IMR-90 (cell line): ENCODE measurements at regions not wholly inside any gene's neighbourhood (a gene's known extent, or its start where the extent isn't known, plus 50 kb on each side); places are given as distances from the start of the nearest gene placed in this dataset.

Experiments
- ATAC-seq: fragments of 200-7000 bp; cut with Tn5 transposase; 2 replicates; pipeline ENCODE4 v1.9.1; 2020; ENCODE audit warnings: low read depth, mild to moderate bottlenecking, moderate library complexity
- BruUV-seq: library from RNA; stranded (reverse); fragments of 400-500 nt; replicated peaks from 2 replicates; lab custom pipeline; 2021; lab: Mats Ljungman, UMichigan
- CTCF ChIA-PET: fragments of 300-600 bp; formaldehyde crosslinking; extraction: SDS; loops from one replicate; lab custom pipeline; 2021; ENCODE audit warnings: antibody characterized with exemption; lab: Yijun Ruan, JAX
- POLR2A ChIA-PET: fragments of 300-600 bp; sonication (Branson Sonifier 250); formaldehyde crosslinking; loops from one replicate; lab custom pipeline; 2022; ENCODE audit warnings: antibody characterized with exemption; ENCODE audit not compliant: unreplicated experiment; lab: Charles Lee
- DNase-seq: peaks from one replicate; pipeline ENCODE4 v3.0.0; 2013
- H2AFZ ChIP-seq: replicated peaks from 2 replicates; pipeline ENCODE3; 2013; ENCODE audit warnings: low read length, mild to moderate bottlenecking; ENCODE audit not compliant: poor library complexity
- H2AK5ac ChIP-seq: 2 replicates; pipeline ENCODE4 v1.6.1; 2013; ENCODE audit warnings: low read depth, low read length, inconsistent platforms
- H2AK9ac ChIP-seq: replicated peaks from 2 replicates; pipeline ENCODE3; 2013; ENCODE audit warnings: mild to moderate bottlenecking, low read depth, low read length, moderate library complexity; ENCODE audit not compliant: poor library complexity
- H2BK120ac ChIP-seq: 2 replicates; pipeline ENCODE4 v1.6.1; 2013; ENCODE audit warnings: low read depth, low read length, inconsistent platforms
- H2BK15ac ChIP-seq: 3 replicates; pipeline ENCODE4 v1.6.1; 2013; ENCODE audit warnings: low read depth, low read length, inconsistent platforms
- H2BK20ac ChIP-seq: 2 replicates; pipeline ENCODE4 v1.6.1; 2013; ENCODE audit warnings: low read depth, mild to moderate bottlenecking, inconsistent platforms, low read length, moderate library complexity
- H2BK5ac ChIP-seq: 2 replicates; pipeline ENCODE4 v1.6.1; 2013; ENCODE audit warnings: mild to moderate bottlenecking, low read depth, low read length, inconsistent platforms; ENCODE audit not compliant: poor library complexity, severe bottlenecking
- H3K14ac ChIP-seq: replicated peaks from 2 replicates; pipeline ENCODE4 v1.6.1; 2013; ENCODE audit warnings: low read depth, low read length, inconsistent platforms
- H3K18ac ChIP-seq: 2 replicates; pipeline ENCODE4 v1.6.1; 2013; ENCODE audit warnings: low read depth, low read length, control low read depth
- H3K23ac ChIP-seq: 2 replicates; pipeline ENCODE4 v1.6.1; 2013; ENCODE audit warnings: low read depth, low read length, inconsistent platforms
- H3K27ac ChIP-seq: 2 replicates; pipeline ENCODE4 v1.5.1; 2013; ENCODE audit warnings: mild to moderate bottlenecking, control low read depth, low read length; ENCODE audit not compliant: insufficient read depth
- H3K27me3 ChIP-seq: 2 replicates; pipeline ENCODE4 v1.6.1; 2013; ENCODE audit warnings: low read length; ENCODE audit not compliant: control insufficient read depth, insufficient read depth
- H3K36me3 ChIP-seq: 2 replicates; pipeline ENCODE4 v1.6.1; 2013; ENCODE audit warnings: low read length, mixed read lengths; ENCODE audit not compliant: control insufficient read depth, insufficient read depth
- H3K4ac ChIP-seq: 2 replicates; pipeline ENCODE4 v1.6.1; 2013; ENCODE audit warnings: low read depth, low read length, inconsistent platforms
- H3K4me1 ChIP-seq: 2 replicates; pipeline ENCODE4 v1.6.1; 2013; ENCODE audit warnings: low read length, mixed read lengths; ENCODE audit not compliant: control insufficient read depth, insufficient read depth
- H3K4me2 ChIP-seq: 2 replicates; pipeline ENCODE4 v1.6.1; 2013; ENCODE audit warnings: low read depth, mild to moderate bottlenecking, control low read depth, low read length, moderate library complexity
- H3K4me3 ChIP-seq: 2 replicates; pipeline ENCODE4 v1.5.1; 2013; ENCODE audit warnings: low read depth, mild to moderate bottlenecking, control low read depth, low read length, moderate library complexity; ENCODE audit not compliant: insufficient read depth
- H3K56ac ChIP-seq: 2 replicates; pipeline ENCODE4 v1.6.1; 2013; ENCODE audit warnings: low read length, inconsistent platforms; ENCODE audit not compliant: insufficient read depth; ENCODE audit errors: extremely low read depth
- H3K79me1 ChIP-seq, 2 experiments: 2 replicates each; pipeline ENCODE4 v1.6.1; 2013; ENCODE audit warnings: low read length in 2 of 2, inconsistent platforms in 1 of 2, low read depth in 1 of 2
- H3K9ac ChIP-seq: 2 replicates; pipeline ENCODE4 v1.6.1; 2013; ENCODE audit warnings: low read depth, low read length, control low read depth
- H3K9me1 ChIP-seq: 2 replicates; pipeline ENCODE4 v1.6.1; 2013; ENCODE audit warnings: low read length, inconsistent platforms; ENCODE audit not compliant: insufficient read depth
- H3K9me3 ChIP-seq: 2 replicates; pipeline ENCODE4 v1.6.1; 2013; ENCODE audit warnings: low read length; ENCODE audit not compliant: control insufficient read depth, insufficient read depth
- H4K20me1 ChIP-seq: 2 replicates; pipeline ENCODE4 v1.6.1; 2013; ENCODE audit warnings: low read length, inconsistent platforms; ENCODE audit not compliant: insufficient read depth
- H4K5ac ChIP-seq: 2 replicates; pipeline ENCODE4 v1.6.1; 2013; ENCODE audit warnings: mild to moderate bottlenecking, low read depth, low read length, control low read depth
- H4K8ac ChIP-seq, 2 experiments: 2 replicates each; pipeline ENCODE4 v1.6.1; 2013; ENCODE audit warnings: low read depth in 2 of 2, low read length in 2 of 2, control low read depth in 1 of 2, inconsistent platforms in 1 of 2
- H4K91ac ChIP-seq: 2 replicates; pipeline ENCODE4 v1.6.1; 2013; ENCODE audit warnings: low read depth, low read length, inconsistent platforms; ENCODE audit not compliant: insufficient read depth
- CEBPB ChIP-seq: IDR thresholded peaks from 2 replicates; pipeline ENCODE4 v1.6.1; 2012; ENCODE audit warnings: low read depth, low read length, improper control_type of control experiment
- POLR2A ChIP-seq: IDR thresholded peaks from 2 replicates; pipeline ENCODE4 v1.6.1; 2012; ENCODE audit warnings: mild to moderate bottlenecking, low read depth, low read length
- WGBS, 2 experiments: methylation state at CpG; one replicate each; pipeline versions ENCODE4 v1.1.5 to v1.1.7; 2013; ENCODE audit warnings: missing lambda C conversion rate in 2 of 2; ENCODE audit not compliant: insufficient read length in 1 of 2; ENCODE audit errors: extremely low coverage in 2 of 2; 5-methylcytosine and 5-hydroxymethylcytosine counted together
- dilution Hi-C: fragments of 300-500 bp; cut with HindIII; formaldehyde crosslinking; loops from one replicate; pipeline ENCODE4 v1.14.3; 2018; ENCODE audit warnings: low sequenced_read_pairs; ENCODE audit not compliant: unreplicated experiment
- in situ Hi-C: fragments of 300-500 bp; cut with MboI; formaldehyde crosslinking; loops from 3 replicates; pipeline ENCODE4 v1.14.3; 2019; ENCODE audit warnings: low sequenced_read_pairs, inconsistent platforms, mixed read lengths
- intact Hi-C: fragments of 100-400 bp; cut with micrococcal nuclease; formaldehyde crosslinking; loops from 2 replicates; pipeline ENCODE4 v1.10.0; 2022

DNA sequence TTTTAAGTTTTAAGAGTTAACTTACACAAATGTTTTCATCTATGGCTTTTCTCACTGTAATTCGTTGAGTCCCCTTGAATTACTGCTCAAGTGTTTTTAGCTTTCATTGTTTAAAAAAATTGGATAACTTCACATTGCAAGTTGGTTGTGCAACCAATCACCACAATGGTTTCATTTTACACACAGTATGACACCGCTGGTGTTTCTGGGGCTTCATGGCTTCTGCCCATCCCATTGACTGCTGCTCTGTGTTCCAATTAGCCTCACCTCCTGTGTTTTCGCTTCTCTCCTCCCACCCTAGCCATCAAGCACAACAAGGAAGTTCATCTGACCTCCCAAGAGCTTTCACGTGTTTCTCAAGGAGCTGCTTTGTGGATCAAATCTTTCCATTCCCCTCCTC, 199.1 kb upstream of the CHAC2 start:
- no peak overlapping the region for H2BK120ac ChIP-seq
- H3K4ac ChIP-seq: no peak overlapping the region
- DNase-seq (peak; percentile 5), ATAC-seq (peak; percentile 46; the same call in 1 of the 2 replicates)
- no peak overlapping the region for H2BK20ac ChIP-seq
- no peak overlapping the region for H3K27ac ChIP-seq
- no peak overlapping the region for H2AK5ac ChIP-seq
- no peak overlapping the region for H3K9ac ChIP-seq
- no peaks in the 10 kb centered on the region for H4K20me1 ChIP-seq
- H3K27me3 ChIP-seq: no peaks in the 10 kb centered on the region
- no peak overlapping the region for H2AFZ ChIP-seq
- no peak overlapping the region for H2AK9ac ChIP-seq
- no peaks in the 10 kb centered on the region for H3K36me3 ChIP-seq
- no peaks in the 10 kb centered on the region for H3K9me1 ChIP-seq
- H4K5ac ChIP-seq: no peak overlapping the region; the same call in 1 of the 2 replicates
- H3K9me3 ChIP-seq: no peaks in the 10 kb centered on the region
- WGBS, 2 experiments: 33% methylated on average over 1 of the region's 4 CpGs; no CpG with 5 or more reads in 1 of the 2 experiments
- H3K18ac ChIP-seq: no peak overlapping the region
- TF ChIP-seq POLR2A (no peak), CEBPB (peak; percentile 46)
- H3K14ac ChIP-seq: 0 out of 2 replicates have a peak overlapping the region, but pooled peaks have one; percentile 19
- ChIA-PET POLR2A (no interaction called here), CTCF (interaction anchor here (0.6 kb wide), 1 partner anchor 149 kb away, joined by 3 read pairs; no protein-coding TSS in a partner anchor)
- no peak overlapping the region; the same call in 1 of the 2 replicates for H3K23ac ChIP-seq
- H3K56ac ChIP-seq: no peak overlapping the region; the same call in 1 of the 2 replicates
- no peaks in the 10 kb centered on the region for H3K4me1 ChIP-seq
- H3K79me1 ChIP-seq: no peaks in the 10 kb centered on the region
- in situ Hi-C loops (no loop called here), dilution Hi-C loops (no loop called here), intact Hi-C loops (no loop called here)
- peak overlapping the region; percentile 34 for H3K4me3 ChIP-seq
- H4K91ac ChIP-seq: no peak overlapping the region
- H2BK15ac ChIP-seq: no peak overlapping the region
- no peak overlapping the region for H2BK5ac ChIP-seq
- H3K4me2 ChIP-seq: peak overlapping the region; percentile 66
- peak overlapping the region in 1 of 2 experiments; percentile 5; a peak in 1 of 4 replicates for H4K8ac ChIP-seq
- no TSS peak for BruUV-seq
